ENCODE measurements at regions not wholly inside any gene's neighbourhood (a gene's known extent, or its start where the extent isn't known, plus 50 kb on each side); places are given as distances from the start of the nearest gene placed in this dataset.

GRCh38 chr4:188452097-188452496 is 312.9 kb downstream of the TRIML1 start:
- no peak for TF ChIP-seq EZH2phosphoT487 (IDR thresholded peaks at IDR 0.05; ENCODE audit: low read depth)
- TF ChIP-seq, protein P1, sequence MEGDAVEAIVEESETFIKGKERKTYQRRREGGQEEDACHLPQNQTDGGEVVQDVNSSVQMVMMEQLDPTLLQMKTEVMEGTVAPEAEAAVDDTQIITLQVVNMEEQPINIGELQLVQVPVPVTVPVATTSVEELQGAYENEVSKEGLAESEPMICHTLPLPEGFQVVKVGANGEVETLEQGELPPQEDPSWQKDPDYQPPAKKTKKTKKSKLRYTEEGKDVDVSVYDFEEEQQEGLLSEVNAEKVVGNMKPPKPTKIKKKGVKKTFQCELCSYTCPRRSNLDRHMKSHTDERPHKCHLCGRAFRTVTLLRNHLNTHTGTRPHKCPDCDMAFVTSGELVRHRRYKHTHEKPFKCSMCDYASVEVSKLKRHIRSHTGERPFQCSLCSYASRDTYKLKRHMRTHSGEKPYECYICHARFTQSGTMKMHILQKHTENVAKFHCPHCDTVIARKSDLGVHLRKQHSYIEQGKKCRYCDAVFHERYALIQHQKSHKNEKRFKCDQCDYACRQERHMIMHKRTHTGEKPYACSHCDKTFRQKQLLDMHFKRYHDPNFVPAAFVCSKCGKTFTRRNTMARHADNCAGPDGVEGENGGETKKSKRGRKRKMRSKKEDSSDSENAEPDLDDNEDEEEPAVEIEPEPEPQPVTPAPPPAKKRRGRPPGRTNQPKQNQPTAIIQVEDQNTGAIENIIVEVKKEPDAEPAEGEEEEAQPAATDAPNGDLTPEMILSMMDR (IDR thresholded peaks at IDR 0.05; ENCODE audit: low read depth, low read length), result no peak
- Histone ChIP-seq H4K20me1 (ENCODE audit: insufficient read depth, low read length) (no peaks in the 10 kb centered on the region), H3K79me2 (ENCODE audit: low read length) (no peaks in the 10 kb centered on the region), H3K36me3 (replicated peaks; ENCODE audit: low read depth, low read length) (no peaks in the 10 kb centered on the region), H3K4me3 (ENCODE audit: low read length) (no peak overlapping the region), H3K4me2 (ENCODE audit: low read length) (no peak overlapping the region), H3K4me1 (ENCODE audit: low read length) (no peaks in the 10 kb centered on the region), H3K9ac (ENCODE audit: low read length) (no peak overlapping the region), H3K27ac (ENCODE audit: low read length) (no peak overlapping the region), H3K9me3 (ENCODE audit: insufficient read depth, low read length) (no peaks in the 10 kb centered on the region), H3K27me3 (ENCODE audit: low read depth, low read length) (no peaks in the 10 kb centered on the region), H2AFZ (ENCODE audit: low read depth, low read length) (no peak overlapping the region)

GRCh38 chr4:188454575-188454974 is 315.3 kb downstream of the TRIML1 start:
- H3K36me3 ChIP-seq (replicated peaks; ENCODE audit: low read depth, low read length), result no peaks in the 10 kb centered on the region
- H3K4me2 ChIP-seq (ENCODE audit: low read length), result no peak overlapping the region
- H3K4me3 ChIP-seq (ENCODE audit: low read length), result no peak overlapping the region
- TF ChIP-seq, protein P1 (IDR thresholded peaks at IDR 0.05; ENCODE audit: low read depth, low read length), result no peak
- H3K79me2 ChIP-seq (ENCODE audit: low read length), result no peaks in the 10 kb centered on the region
- H2AFZ ChIP-seq (ENCODE audit: low read depth, low read length), result no peak overlapping the region
- no peaks in the 10 kb centered on the region for H3K27me3 ChIP-seq (ENCODE audit: low read depth, low read length)
- H4K20me1 ChIP-seq (ENCODE audit: insufficient read depth, low read length), result no peaks in the 10 kb centered on the region
- H3K27ac ChIP-seq (ENCODE audit: low read length), result no peak overlapping the region
- no peaks in the 10 kb centered on the region for H3K4me1 ChIP-seq (ENCODE audit: low read length)
- no peaks in the 10 kb centered on the region for H3K9me3 ChIP-seq (ENCODE audit: insufficient read depth, low read length)
- no peak overlapping the region for H3K9ac ChIP-seq (ENCODE audit: low read length)

DNA sequence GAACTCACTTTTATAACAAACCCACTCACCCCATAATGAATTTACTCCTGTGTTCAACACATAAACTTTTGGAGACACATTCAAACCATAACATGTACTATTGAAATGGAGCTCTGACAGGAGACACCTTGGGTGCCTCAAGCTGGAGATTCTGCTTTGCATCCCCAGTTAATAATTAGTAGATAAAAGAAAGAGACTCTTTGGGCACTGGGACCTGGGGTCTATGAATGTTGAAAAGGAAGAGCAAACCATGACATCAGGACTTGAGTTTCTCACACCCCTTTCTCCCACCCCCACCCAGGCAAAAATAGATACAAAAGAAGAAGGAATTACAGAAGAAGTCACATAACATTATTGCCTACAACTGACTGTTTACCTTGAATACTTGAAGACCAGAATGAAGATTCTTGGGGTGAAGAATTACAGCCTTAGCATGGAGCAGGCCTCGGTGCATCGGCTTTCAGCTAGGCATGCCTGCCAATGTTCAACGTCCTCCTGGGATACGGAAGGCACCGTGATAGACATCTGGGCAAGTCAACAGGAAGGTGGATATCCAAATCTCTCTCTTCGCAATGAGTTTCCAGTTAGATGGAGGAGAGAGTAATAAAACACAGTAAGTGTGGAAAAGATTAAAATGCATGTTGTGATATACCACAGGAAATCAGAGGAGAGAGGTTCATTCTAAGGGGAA is 316.0 kb downstream of the TRIML1 start:
- Histone ChIP-seq H3K79me2 (ENCODE audit: low read length) (no peaks in the 10 kb centered on the region), H4K20me1 (ENCODE audit: insufficient read depth, low read length) (no peaks in the 10 kb centered on the region), H3K9ac (ENCODE audit: low read length) (no peak overlapping the region), H2AFZ (ENCODE audit: low read depth, low read length) (no peak overlapping the region), H3K27ac (ENCODE audit: low read length) (no peak overlapping the region), H3K4me2 (ENCODE audit: low read length) (no peak overlapping the region), H3K36me3 (replicated peaks; ENCODE audit: low read depth, low read length) (no peaks in the 10 kb centered on the region), H3K27me3 (ENCODE audit: low read depth, low read length) (no peaks in the 10 kb centered on the region), H3K4me1 (ENCODE audit: low read length) (no peaks in the 10 kb centered on the region), H3K4me3 (ENCODE audit: low read length) (no peak overlapping the region), H3K9me3 (ENCODE audit: insufficient read depth, low read length) (no peaks in the 10 kb centered on the region)
- TF ChIP-seq EZH2phosphoT487 (IDR thresholded peaks at IDR 0.05; ENCODE audit: low read depth), result no peak
- TF ChIP-seq, protein P1 (IDR thresholded peaks at IDR 0.05; ENCODE audit: low read depth, low read length), result no peak

DNA sequence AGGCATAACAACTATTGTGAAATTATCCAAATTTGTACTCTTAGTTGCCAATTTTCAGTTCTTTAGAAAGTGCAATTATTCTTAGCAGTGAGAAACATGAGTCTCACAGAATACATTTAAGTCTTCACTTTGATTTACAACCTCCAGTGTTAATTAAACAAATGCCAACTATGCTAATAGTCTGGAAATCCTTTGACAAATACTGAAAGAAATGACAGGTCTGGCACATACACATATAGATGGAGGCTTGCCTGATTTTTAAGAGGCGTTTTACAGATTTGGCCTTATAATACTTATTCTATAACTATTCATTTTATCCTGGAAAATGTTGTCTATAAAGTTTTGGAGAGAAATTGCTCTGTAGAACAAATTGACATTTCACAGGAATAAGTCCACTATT is 320.1 kb downstream of the TRIML1 start:
- H2AFZ ChIP-seq (ENCODE audit: low read depth, low read length), result no peak overlapping the region
- no peak overlapping the region for H3K9ac ChIP-seq (ENCODE audit: low read length)
- H3K36me3 ChIP-seq (replicated peaks; ENCODE audit: low read depth, low read length), result no peaks in the 10 kb centered on the region
- H3K79me2 ChIP-seq (ENCODE audit: low read length), result no peaks in the 10 kb centered on the region
- no peak overlapping the region for H3K4me2 ChIP-seq (ENCODE audit: low read length)
- H3K27ac ChIP-seq (ENCODE audit: low read length), result no peak overlapping the region
- no peaks in the 10 kb centered on the region for H3K4me1 ChIP-seq (ENCODE audit: low read length)
- H3K9me3 ChIP-seq (ENCODE audit: insufficient read depth, low read length), result no peaks in the 10 kb centered on the region
- TF ChIP-seq, protein P1 (IDR thresholded peaks at IDR 0.05; ENCODE audit: low read depth, low read length), result no peak
- TF ChIP-seq EZH2phosphoT487 (IDR thresholded peaks at IDR 0.05; ENCODE audit: low read depth), result no peak
- H3K27me3 ChIP-seq (ENCODE audit: low read depth, low read length), result no peaks in the 10 kb centered on the region
- H4K20me1 ChIP-seq (ENCODE audit: insufficient read depth, low read length), result no peaks in the 10 kb centered on the region
- H3K4me3 ChIP-seq (ENCODE audit: low read length), result no peak overlapping the region
